ENCODE measurements at regions not wholly inside any gene's neighbourhood (a gene's known extent, or its start where the extent isn't known, plus 50 kb on each side); places are given as distances from the start of the nearest gene placed in this dataset.
"Not testable (repeated sequence)": the region's sequence is repeated elsewhere in the genome, so short reads cannot be mapped to it uniquely, and the experiment has no call there.

DNA sequence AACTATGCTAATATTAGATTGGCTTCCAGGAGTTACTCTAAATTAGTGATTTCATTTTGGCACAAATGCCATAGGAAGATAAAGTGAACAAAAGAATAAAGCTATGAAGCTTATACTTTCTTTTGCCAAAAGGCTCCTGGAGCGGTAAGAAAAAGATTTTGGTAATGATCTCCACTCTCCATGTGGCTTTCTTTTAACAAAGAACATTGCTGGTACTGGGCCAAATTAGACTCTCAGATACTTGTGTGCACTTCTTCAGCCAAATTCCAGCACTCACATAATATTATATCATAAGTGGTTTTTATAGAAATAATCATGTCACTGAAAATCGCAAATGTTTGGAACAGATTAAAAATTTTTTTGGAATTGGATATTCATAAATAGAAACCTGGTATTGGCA, 142.4 kb upstream of the FGF13 start:
- Mint-ChIP-seq H3K4me1 (ENCODE audit: low read depth) (no peaks in the 10 kb centered on the region), H3K4me3 (ENCODE audit: unreplicated experiment) (no peak overlapping the region), H3K27me3 (ENCODE audit: low read depth) (no peaks in the 10 kb centered on the region), H3K27ac (ENCODE audit: unreplicated experiment) (no peak overlapping the region), H3K9me3 (ENCODE audit: low read depth) (peaks cover 4% of the 10 kb centered on the region), H3K36me3 (ENCODE audit: low read depth) (no peaks in the 10 kb centered on the region)
- no peak for TF ChIP-seq CTCF (IDR thresholded peaks at IDR 0.05)
- no peak for DNase-seq (ENCODE audit: low spot score)

GRCh38 chrX:138849521-138849920, 138.0 kb upstream of the FGF13 start:
- TF ChIP-seq CTCF (IDR thresholded peaks at IDR 0.05), result no peak
- H3K4me3 Mint-ChIP-seq (ENCODE audit: unreplicated experiment), result no peak overlapping the region
- DNase-seq (ENCODE audit: low spot score), result no peak
- H3K27me3 Mint-ChIP-seq (ENCODE audit: low read depth), result no peaks in the 10 kb centered on the region
- no peaks in the 10 kb centered on the region for H3K4me1 Mint-ChIP-seq (ENCODE audit: low read depth)
- no peak overlapping the region for H3K27ac Mint-ChIP-seq (ENCODE audit: unreplicated experiment)
- H3K36me3 Mint-ChIP-seq (ENCODE audit: low read depth), result no peaks in the 10 kb centered on the region
- H3K9me3 Mint-ChIP-seq (ENCODE audit: low read depth), result peaks cover 6% of the 10 kb centered on the region

GRCh38 chrX:138847930-138848329, 136.4 kb upstream of the FGF13 start:
- no peaks in the 10 kb centered on the region for H3K4me1 Mint-ChIP-seq (ENCODE audit: low read depth)
- H3K27me3 Mint-ChIP-seq (ENCODE audit: low read depth), result no peaks in the 10 kb centered on the region
- no peaks in the 10 kb centered on the region for H3K36me3 Mint-ChIP-seq (ENCODE audit: low read depth)
- TF ChIP-seq CTCF (IDR thresholded peaks at IDR 0.05), result peak; percentile 26
- H3K27ac Mint-ChIP-seq (ENCODE audit: unreplicated experiment), result no peak overlapping the region
- no peak overlapping the region for H3K4me3 Mint-ChIP-seq (ENCODE audit: unreplicated experiment)
- DNase-seq (ENCODE audit: low spot score), result no peak
- H3K9me3 Mint-ChIP-seq (ENCODE audit: low read depth), result peaks cover 6% of the 10 kb centered on the region

- Mint-ChIP-seq H3K36me3 (ENCODE audit: low read depth) (no peaks in the 10 kb centered on the region), H3K27ac (ENCODE audit: unreplicated experiment) (no peak overlapping the region), H3K9me3 (ENCODE audit: low read depth) (peaks cover 5% of the 10 kb centered on the region), H3K27me3 (ENCODE audit: low read depth) (no peaks in the 10 kb centered on the region), H3K4me3 (ENCODE audit: unreplicated experiment) (no peak overlapping the region), H3K4me1 (ENCODE audit: low read depth) (no peaks in the 10 kb centered on the region)
- no peak for TF ChIP-seq CTCF (IDR thresholded peaks at IDR 0.05)
- no peak for DNase-seq (ENCODE audit: low spot score)
Observed at GRCh38 chrX:138845786-138846185, 134.3 kb upstream of the FGF13 start.

DNA sequence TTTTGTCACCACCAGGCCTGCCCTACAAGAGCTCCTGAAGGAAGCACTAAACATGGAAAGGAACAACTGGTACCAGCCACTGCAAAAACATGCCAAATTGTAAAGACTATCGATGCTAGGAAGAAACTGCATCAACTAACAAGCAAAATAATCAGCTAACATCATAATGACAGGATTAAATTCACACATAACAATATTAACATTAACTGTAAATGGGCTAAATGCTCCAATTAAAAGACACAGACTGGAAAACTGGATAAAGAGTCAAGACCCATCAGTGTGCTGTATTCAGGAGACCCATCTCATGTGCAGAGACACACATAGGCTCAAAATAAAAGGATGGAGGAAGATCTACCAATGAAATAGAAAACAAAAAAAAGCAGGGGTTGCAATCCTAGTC, 95.9 kb upstream of the FGF13 start:
- not testable (repeated sequence) for H3K4me1 Mint-ChIP-seq (ENCODE audit: low read depth); DNase-seq (ENCODE audit: low spot score); H3K27me3 Mint-ChIP-seq (ENCODE audit: low read depth); H3K4me3 Mint-ChIP-seq (ENCODE audit: unreplicated experiment); H3K27ac Mint-ChIP-seq (ENCODE audit: unreplicated experiment); H3K36me3 Mint-ChIP-seq (ENCODE audit: low read depth)
- peaks cover 47% of the 10 kb centered on the region for H3K9me3 Mint-ChIP-seq (ENCODE audit: low read depth)

DNA sequence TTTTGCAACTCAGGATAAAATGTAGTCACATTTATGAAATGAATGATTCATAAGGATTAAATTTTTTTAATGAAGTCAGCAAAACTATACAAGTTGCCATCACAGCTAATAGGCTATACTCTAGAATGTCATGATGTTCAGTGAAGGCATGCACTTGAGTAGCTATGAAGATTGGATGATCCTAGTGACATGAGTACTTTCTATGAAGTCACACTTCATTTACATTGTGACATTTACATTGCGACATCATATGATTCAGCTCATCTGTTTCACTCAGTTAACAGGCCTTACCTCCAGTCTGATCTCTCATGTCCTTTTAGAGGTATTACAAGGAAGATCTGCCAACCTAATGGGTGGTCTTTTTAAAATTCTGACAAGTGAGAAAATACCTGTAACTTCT, 82.7 kb upstream of the FGF13 start:
- H3K4me3 Mint-ChIP-seq (ENCODE audit: unreplicated experiment), result no peak overlapping the region
- no peaks in the 10 kb centered on the region for H3K36me3 Mint-ChIP-seq (ENCODE audit: low read depth)
- peaks cover 29% of the 10 kb centered on the region for H3K9me3 Mint-ChIP-seq (ENCODE audit: low read depth)
- DNase-seq (ENCODE audit: low spot score), result no peak
- no peak for TF ChIP-seq CTCF (IDR thresholded peaks at IDR 0.05)
- H3K27ac Mint-ChIP-seq (ENCODE audit: unreplicated experiment), result no peak overlapping the region
- no peaks in the 10 kb centered on the region for H3K4me1 Mint-ChIP-seq (ENCODE audit: low read depth)
- no peaks in the 10 kb centered on the region for H3K27me3 Mint-ChIP-seq (ENCODE audit: low read depth)
